HUES6 (cell line): ENCODE measurements at regions not wholly inside any gene's neighbourhood (a gene's known extent, or its start where the extent isn't known, plus 50 kb on each side); places are given as distances from the start of the nearest gene placed in this dataset.
"Not testable (repeated sequence)": the region's sequence is repeated elsewhere in the genome, so short reads cannot be mapped to it uniquely, and the experiment has no call there.

Source experiments
- H3K27ac ChIP-seq: 2 replicates; pipeline ENCODE4 v1.7.0; 2013; ENCODE audit warnings: low read depth, mild to moderate bottlenecking, low read length, inconsistent platforms
- H3K27me3 ChIP-seq: 2 replicates; pipeline ENCODE4 v1.6.1; 2013; ENCODE audit warnings: low read length; ENCODE audit not compliant: control insufficient read depth, insufficient read depth
- H3K36me3 ChIP-seq: 2 replicates; pipeline ENCODE4 v1.6.1; 2013; ENCODE audit warnings: low read length; ENCODE audit not compliant: control insufficient read depth, insufficient read depth
- H3K4me1 ChIP-seq: 2 replicates; pipeline ENCODE4 v1.6.1; 2013; ENCODE audit warnings: low read length; ENCODE audit not compliant: control insufficient read depth, insufficient read depth
- H3K4me3 ChIP-seq: 2 replicates; pipeline ENCODE4 v1.5.1; 2013; ENCODE audit warnings: low read depth, low read length
- H3K9ac ChIP-seq: one replicate; pipeline ENCODE4 v1.6.1; 2013; ENCODE audit warnings: mild to moderate bottlenecking, low read length
- H3K9me3 ChIP-seq: 2 replicates; pipeline ENCODE4 v1.6.1; 2013; ENCODE audit warnings: low read depth, low read length; ENCODE audit not compliant: control insufficient read depth, insufficient read depth

DNA sequence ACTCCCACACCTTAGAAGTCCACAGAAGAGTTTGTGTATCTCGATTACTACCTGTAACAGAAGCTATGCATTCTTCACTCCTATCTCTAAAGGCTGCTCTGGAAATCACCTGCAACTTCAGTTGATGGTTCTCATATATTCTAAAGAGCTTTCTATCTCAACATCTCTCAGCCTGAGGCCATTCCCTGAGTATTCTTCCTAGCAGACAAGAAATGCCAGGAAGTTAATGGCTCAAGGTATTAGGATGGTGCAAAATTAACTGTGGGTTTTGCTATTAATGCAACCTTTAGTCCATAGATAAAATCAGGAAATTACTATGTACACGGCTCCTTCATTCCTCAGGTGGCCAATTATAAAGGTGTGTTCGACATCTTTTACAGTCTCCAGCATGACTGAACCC is 290.1 kb downstream of the ZNF716 start:
- not testable (repeated sequence) for H3K36me3 ChIP-seq, H3K27me3 ChIP-seq, H3K27ac ChIP-seq, H3K9ac ChIP-seq, H3K4me1 ChIP-seq, H3K4me3 ChIP-seq
- H3K9me3 ChIP-seq = peaks cover 17% of the 10 kb centered on the region; the same call in 1 of the 2 replicates

- no peaks in the 10 kb centered on the region for H3K36me3 ChIP-seq
- no peak overlapping the region for H3K27ac ChIP-seq
- no peak overlapping the region for H3K9ac ChIP-seq
- H3K4me1 ChIP-seq = no peaks in the 10 kb centered on the region
- H3K27me3 ChIP-seq = no peaks in the 10 kb centered on the region
- no peak overlapping the region for H3K4me3 ChIP-seq
- H3K9me3 ChIP-seq = peaks cover 65% of the 10 kb centered on the region
Measured at GRCh38 chr7:57769131-57769530, 319.2 kb downstream of the ZNF716 start.

DNA sequence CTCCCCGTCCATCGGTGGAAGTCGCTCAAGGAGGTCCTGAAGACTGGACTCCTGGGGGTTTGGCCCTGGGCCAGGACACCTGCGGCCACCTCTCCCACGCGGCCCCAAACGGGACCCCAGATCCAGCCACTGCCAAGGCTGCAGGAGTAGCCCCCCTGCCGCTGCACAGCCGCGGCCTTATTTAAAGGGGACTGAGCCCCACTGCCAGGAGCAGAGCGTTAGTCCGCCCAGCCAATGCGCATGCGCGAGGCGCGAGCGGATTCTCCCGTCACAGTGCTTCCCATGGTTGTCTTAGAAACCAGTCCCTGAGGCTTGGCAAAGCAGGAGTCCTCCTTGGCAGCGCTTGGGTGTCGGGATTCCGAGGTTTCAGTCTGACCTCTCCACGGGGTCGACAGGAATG is 320.0 kb downstream of the ZNF716 start:
- Histone ChIP-seq H3K9ac (no peak overlapping the region), H3K36me3 (no peaks in the 10 kb centered on the region), H3K27me3 (no peaks in the 10 kb centered on the region), H3K4me3 (no peak overlapping the region), H3K4me1 (no peaks in the 10 kb centered on the region), H3K27ac (no peak overlapping the region), H3K9me3 (peaks cover 66% of the 10 kb centered on the region)

DNA sequence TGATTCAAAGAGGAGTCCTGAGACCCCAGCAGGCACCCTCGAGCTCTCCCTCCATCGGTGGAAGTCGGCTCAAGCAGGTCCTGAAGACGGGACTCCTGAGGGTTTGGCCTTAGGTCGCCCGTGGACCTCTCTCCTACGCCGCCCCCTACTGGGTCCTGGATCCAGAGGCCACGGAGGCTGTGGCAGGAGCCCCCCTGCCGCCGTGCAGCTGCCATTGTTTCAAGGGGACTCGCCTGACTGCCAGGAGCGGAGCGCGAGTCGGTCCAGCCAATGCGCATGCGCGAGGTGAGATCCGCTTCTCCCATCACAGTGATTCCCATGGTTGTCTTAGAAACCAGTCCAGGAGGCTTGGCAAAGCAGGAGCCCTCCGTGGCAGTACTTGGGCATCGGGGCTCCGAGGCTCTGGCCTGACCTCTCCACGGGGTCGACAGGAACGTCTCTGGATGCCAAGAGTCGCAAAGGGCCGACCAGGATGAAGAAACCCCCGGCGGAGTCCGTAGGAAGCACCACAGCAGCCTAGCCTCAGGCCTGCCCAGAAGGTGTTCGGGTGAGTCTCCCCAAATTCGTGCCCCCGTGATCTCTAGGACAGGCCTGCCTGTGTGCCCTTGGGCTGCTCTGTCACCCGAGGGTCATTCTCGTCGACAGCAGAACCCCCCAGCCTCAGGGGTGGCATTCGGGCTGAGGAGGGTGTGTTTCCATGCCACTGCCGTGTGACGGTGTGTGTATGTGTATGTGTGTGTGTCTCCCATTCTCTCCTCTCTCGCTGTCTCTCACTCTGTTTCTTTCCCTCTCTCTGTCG is 322.3 kb downstream of the ZNF716 start:
- H3K36me3 ChIP-seq = no peaks in the 10 kb centered on the region
- no peak overlapping the region for H3K9ac ChIP-seq
- H3K27me3 ChIP-seq = no peaks in the 10 kb centered on the region
- peaks cover 86% of the 10 kb centered on the region for H3K9me3 ChIP-seq
- H3K4me3 ChIP-seq = no peak overlapping the region
- H3K4me1 ChIP-seq = no peaks in the 10 kb centered on the region
- no peak overlapping the region for H3K27ac ChIP-seq

DNA sequence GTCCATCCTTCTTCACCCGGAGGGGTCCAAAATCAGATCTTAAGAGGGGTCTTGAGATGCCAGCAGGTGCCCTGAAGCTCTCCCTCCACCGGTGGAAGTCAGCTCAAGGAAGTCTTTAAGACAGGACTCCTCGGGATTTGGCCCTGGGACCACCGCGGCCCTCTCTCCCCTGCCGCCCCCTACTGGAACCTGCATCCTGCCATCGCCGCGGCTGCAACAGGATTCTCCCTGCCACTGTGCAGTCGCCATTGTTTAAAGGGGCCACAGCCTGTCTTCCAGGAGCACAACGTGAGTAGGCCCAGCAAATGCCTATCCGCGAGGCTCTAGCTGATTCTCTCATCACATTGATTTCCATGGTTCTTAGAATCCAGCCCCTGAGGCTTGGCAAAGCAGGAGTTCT is 324.3 kb downstream of the ZNF716 start:
- H3K36me3 ChIP-seq = no peaks in the 10 kb centered on the region
- no peak overlapping the region for H3K9ac ChIP-seq
- H3K27me3 ChIP-seq = no peaks in the 10 kb centered on the region
- H3K27ac ChIP-seq = no peak overlapping the region
- H3K4me1 ChIP-seq = no peaks in the 10 kb centered on the region
- H3K9me3 ChIP-seq = peaks cover 90% of the 10 kb centered on the region
- H3K4me3 ChIP-seq = no peak overlapping the region

DNA sequence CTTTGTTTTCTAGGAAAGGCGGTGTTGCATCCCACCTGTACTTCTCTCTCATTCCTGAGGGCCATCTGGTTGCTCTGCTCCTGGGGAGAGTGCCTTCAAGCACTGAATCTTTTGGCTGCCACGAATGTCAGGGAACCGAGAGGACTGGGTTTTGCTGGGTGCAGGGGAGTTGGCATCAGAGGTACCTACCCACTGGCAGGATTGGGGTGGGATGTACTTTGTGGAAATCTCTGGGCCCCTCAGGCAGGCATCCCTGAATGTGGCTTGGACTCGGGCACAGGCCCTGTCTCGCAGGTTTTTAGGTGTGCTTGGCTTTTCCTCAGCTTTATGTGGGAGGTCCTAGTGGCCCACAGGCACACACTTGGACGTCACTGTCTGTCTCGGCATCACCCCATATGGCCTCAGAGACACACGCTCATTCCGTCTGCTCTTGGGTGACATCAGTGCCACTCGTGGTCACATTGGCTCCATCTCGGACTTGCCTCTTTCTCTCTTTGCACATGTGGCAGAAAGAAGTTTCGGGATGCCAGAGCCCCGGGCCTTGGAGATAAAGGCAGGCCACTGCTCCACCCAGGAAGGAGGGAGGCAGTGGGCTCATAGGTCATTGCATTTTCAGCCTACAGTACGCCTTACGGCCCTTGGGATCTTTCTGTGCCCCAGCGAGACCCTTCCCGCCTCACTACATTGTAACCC is 325.6 kb downstream of the ZNF716 start:
- peaks cover 84% of the 10 kb centered on the region for H3K9me3 ChIP-seq

DNA sequence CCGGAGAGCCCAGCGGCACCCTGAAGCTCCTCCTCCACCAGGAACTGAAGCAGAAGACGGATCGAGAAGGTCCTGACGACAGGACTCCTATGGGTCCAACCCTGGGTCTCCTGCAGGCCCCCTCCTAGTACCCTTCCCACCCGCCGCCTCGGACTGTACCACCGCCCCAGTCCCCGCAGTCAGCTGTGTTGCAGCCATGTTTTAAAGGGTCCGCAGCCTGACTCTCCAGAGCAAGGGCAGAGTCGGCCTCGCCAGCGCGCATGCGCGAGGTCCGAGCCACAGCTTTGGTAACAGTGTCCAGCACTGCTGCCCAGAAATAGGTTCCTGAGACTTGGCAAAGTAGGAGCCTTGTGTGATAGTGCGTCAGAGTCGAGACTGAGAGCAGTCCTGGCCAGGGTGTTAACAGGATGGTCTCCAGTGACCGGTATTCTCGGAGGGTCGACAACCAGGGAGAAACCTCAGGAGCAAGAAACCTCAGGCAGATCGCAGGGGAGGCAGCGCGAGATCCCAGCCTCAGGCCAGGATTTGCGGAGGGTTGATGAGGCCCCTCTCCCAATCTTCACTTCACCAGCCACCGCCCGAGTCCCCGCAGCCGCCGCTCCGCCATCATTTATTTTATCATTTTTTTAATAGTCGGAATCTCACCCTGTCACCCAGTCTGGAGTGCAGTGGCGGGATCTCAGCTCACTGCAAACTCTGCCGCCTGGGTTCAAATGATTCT is 326.3 kb downstream of the ZNF716 start:
- not testable (repeated sequence) for H3K4me1 ChIP-seq, H3K36me3 ChIP-seq, H3K27ac ChIP-seq, H3K9ac ChIP-seq, H3K27me3 ChIP-seq, H3K4me3 ChIP-seq
- H3K9me3 ChIP-seq = peaks cover 82% of the 10 kb centered on the region

More for the DNA sequence above, 325.6 kb downstream of the ZNF716 start:
- Histone ChIP-seq H3K27me3 (no peaks in the 10 kb centered on the region), H3K4me3 (no peak overlapping the region), H3K27ac (no peak overlapping the region), H3K9ac (no peak overlapping the region), H3K4me1 (no peaks in the 10 kb centered on the region), H3K36me3 (no peaks in the 10 kb centered on the region)

DNA sequence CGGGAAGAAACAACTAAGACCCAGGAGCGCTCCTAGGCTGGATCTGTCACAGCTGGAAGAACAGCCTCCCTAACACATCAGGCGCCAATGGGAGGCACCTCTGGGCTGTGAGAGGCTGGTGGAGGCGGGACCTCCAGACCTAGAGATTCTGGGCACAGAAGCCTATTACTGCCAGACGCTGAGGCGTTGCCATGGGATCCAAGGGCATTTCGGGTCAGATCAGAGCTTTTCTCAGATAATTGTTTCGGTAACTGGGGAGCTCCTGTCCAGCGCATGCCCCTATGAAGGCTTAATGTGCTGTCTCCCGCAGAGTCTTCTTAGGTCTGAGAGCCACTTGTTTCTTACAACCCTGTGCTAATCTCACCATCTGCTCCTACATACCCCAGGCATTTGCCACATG is 339.2 kb downstream of the ZNF716 start:
- Histone ChIP-seq H3K4me1 (no peaks in the 10 kb centered on the region), H3K27me3 (no peaks in the 10 kb centered on the region), H3K4me3 (no peak overlapping the region), H3K9ac (no peak overlapping the region), H3K27ac (no peak overlapping the region), H3K9me3 (peaks cover 36% of the 10 kb centered on the region; the same call in 1 of the 2 replicates), H3K36me3 (no peaks in the 10 kb centered on the region)

DNA sequence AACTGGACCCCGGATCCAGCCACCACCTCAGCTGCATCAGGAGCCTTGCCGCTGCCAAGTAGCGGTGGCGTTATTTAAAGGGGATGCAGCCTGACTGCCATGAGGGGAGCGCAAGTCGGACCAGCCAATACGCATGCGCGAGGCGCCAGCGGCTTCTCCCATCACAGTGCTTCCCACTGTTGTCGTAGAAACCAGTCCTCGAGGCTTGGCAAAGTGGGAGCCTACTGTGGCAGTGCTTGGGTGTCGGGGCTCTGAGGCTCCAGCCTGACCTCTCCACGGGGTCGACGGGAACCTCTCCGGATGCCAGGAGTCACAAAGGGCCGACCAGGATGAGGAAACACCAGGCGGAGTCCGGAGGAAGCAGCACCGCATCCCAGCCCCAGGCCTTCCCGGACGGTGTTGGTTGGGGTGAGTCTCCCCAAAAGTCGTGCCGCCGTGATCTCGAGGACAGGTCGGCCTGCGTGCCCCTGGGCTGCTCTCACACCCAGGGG is 369.6 kb downstream of the ZNF716 start:
- Histone ChIP-seq H3K9me3 (peaks cover 77% of the 10 kb centered on the region), H3K4me3 (no peak overlapping the region), H3K4me1 (no peaks in the 10 kb centered on the region), H3K9ac (no peak overlapping the region), H3K27ac (no peak overlapping the region), H3K27me3 (no peaks in the 10 kb centered on the region), H3K36me3 (no peaks in the 10 kb centered on the region)

GRCh38 chr7:57820477-57820876 is 370.5 kb downstream of the ZNF716 start:
- Histone ChIP-seq H3K4me3 (no peak overlapping the region), H3K9me3 (peaks cover 73% of the 10 kb centered on the region), H3K27ac (no peak overlapping the region), H3K9ac (no peak overlapping the region), H3K27me3 (no peaks in the 10 kb centered on the region), H3K4me1 (no peaks in the 10 kb centered on the region), H3K36me3 (no peaks in the 10 kb centered on the region)
